B cell (primary cell): ENCODE measurements at regions not wholly inside any gene's neighbourhood (a gene's known extent, or its start where the extent isn't known, plus 50 kb on each side); places are given as distances from the start of the nearest gene placed in this dataset.

Experiments
- EZH2 ChIP-seq: IDR thresholded peaks from 2 replicates; pipeline ENCODE4 v1.6.1; 2012; ENCODE audit warnings: borderline replicate concordance, low read depth, mild to moderate bottlenecking, moderate library complexity, low read length; ENCODE audit not compliant: insufficient read depth, poor library complexity, severe bottlenecking
- TF ChIP-seq, protein P1 (sequence below): fragments of 200-600 bp; IDR thresholded peaks from one replicate; pipeline ENCODE4 v1.8.0; 2022; ENCODE audit warnings: antibody characterized with exemption, mild to moderate bottlenecking

DNA sequence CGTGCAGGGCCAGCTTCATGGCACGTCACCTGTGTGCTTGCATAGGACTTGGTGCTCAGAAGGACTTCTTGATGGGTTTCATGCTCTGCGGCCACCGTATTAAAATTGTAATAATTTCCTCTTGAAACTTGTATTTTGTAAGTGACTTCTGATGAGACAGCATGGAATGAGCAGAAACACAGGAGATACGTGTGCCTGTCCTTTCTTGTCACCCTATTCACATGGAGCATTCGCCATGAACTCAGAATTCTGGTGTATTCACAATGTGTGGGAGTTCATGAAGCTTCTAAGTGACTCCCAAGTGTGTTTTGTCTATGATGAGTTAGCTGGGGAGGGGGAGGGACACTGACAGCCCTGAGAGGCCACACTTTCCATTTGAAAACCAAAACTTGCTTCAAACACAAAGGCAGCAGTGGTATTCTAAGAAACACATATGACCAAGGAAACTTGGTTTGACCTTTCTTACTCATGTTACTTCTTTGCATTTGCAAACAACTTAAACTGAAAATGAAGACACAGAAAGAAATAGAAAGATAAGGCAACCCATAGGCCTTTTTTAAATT lies 92.1 kb upstream of the NEDD9 start:
- TF ChIP-seq, protein P1, sequence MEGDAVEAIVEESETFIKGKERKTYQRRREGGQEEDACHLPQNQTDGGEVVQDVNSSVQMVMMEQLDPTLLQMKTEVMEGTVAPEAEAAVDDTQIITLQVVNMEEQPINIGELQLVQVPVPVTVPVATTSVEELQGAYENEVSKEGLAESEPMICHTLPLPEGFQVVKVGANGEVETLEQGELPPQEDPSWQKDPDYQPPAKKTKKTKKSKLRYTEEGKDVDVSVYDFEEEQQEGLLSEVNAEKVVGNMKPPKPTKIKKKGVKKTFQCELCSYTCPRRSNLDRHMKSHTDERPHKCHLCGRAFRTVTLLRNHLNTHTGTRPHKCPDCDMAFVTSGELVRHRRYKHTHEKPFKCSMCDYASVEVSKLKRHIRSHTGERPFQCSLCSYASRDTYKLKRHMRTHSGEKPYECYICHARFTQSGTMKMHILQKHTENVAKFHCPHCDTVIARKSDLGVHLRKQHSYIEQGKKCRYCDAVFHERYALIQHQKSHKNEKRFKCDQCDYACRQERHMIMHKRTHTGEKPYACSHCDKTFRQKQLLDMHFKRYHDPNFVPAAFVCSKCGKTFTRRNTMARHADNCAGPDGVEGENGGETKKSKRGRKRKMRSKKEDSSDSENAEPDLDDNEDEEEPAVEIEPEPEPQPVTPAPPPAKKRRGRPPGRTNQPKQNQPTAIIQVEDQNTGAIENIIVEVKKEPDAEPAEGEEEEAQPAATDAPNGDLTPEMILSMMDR: no peak
- no peak for TF ChIP-seq EZH2
